ENCODE measurements at regions not wholly inside any gene's neighbourhood (a gene's known extent, or its start where the extent isn't known, plus 50 kb on each side); places are given as distances from the start of the nearest gene placed in this dataset.

DNA sequence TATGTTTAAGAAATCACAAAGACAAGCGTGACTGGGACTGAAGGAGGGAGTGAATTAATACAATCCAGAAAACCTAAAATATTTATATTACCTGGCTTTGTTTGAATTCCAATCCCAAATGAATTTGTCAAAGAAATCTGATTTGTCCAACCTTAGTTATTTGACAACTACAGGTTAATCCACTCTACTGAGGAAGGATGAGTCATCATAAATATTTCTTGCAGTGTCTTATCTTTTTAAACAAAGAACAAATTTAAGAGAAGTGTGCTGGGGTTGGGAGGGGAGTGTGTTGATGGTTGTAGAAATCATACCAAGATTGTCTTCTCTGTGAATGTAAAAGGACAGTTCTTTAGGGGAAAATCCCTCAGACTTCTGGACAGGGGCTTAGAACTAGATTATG, 1106.3 kb upstream of the SLC39A10 start:
- TF ChIP-seq POLR2A (IDR thresholded peaks at IDR 0.05): no peak
- TF ChIP-seq, protein P1, sequence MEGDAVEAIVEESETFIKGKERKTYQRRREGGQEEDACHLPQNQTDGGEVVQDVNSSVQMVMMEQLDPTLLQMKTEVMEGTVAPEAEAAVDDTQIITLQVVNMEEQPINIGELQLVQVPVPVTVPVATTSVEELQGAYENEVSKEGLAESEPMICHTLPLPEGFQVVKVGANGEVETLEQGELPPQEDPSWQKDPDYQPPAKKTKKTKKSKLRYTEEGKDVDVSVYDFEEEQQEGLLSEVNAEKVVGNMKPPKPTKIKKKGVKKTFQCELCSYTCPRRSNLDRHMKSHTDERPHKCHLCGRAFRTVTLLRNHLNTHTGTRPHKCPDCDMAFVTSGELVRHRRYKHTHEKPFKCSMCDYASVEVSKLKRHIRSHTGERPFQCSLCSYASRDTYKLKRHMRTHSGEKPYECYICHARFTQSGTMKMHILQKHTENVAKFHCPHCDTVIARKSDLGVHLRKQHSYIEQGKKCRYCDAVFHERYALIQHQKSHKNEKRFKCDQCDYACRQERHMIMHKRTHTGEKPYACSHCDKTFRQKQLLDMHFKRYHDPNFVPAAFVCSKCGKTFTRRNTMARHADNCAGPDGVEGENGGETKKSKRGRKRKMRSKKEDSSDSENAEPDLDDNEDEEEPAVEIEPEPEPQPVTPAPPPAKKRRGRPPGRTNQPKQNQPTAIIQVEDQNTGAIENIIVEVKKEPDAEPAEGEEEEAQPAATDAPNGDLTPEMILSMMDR (IDR thresholded peaks at IDR 0.05): no peak

Measured in lower leg skin (tissue), 3 donors.